Loucy (cell line): ENCODE measurements at regions not wholly inside any gene's neighbourhood (a gene's known extent, or its start where the extent isn't known, plus 50 kb on each side); places are given as distances from the start of the nearest gene placed in this dataset.

ENCODE experiments used
- H2AFZ ChIP-seq: fragments of 200-600 bp; sonication (generic); 2 replicates; pipeline ENCODE4 v1.6.0; 2016; ENCODE audit warnings: antibody characterized with exemption, mild to moderate bottlenecking, low read length, moderate library complexity
- H3F3A ChIP-seq: fragments of 200-600 bp; 2 replicates; pipeline ENCODE4 v1.6.0; 2016; ENCODE audit warnings: antibody characterized with exemption, low read depth, mild to moderate bottlenecking
- H3K27me3 ChIP-seq: fragments of 200-600 bp; sonication (generic); 2 replicates; pipeline ENCODE4 v1.6.1; 2014; ENCODE audit warnings: low read length, mild to moderate bottlenecking; ENCODE audit not compliant: insufficient read depth, poor library complexity, severe bottlenecking
- H3K36me3 ChIP-seq: fragments of 200-600 bp; sonication (generic); 2 replicates; pipeline ENCODE4 v1.6.1; 2016; ENCODE audit warnings: low read length; ENCODE audit not compliant: insufficient read depth
- H3K4me1 ChIP-seq: fragments of 200-600 bp; sonication (generic); 2 replicates; pipeline ENCODE4 v1.5.1; 2014; ENCODE audit warnings: low read length, mild to moderate bottlenecking; ENCODE audit not compliant: insufficient read depth, poor library complexity, severe bottlenecking
- H3K4me2 ChIP-seq: fragments of 200-600 bp; sonication (generic); 2 replicates; pipeline ENCODE4 v1.6.0; 2014; ENCODE audit warnings: antibody characterized with exemption, low read length, low read depth, mild to moderate bottlenecking; ENCODE audit not compliant: poor library complexity, severe bottlenecking
- H3K4me3 ChIP-seq: fragments of 200-600 bp; sonication (generic); 2 replicates; pipeline ENCODE4 v1.5.1; 2014; ENCODE audit warnings: low read length, mild to moderate bottlenecking, mixed read lengths; ENCODE audit not compliant: poor library complexity, severe bottlenecking
- H3K79me2 ChIP-seq: fragments of 200-600 bp; sonication (generic); 2 replicates; pipeline ENCODE4 v1.6.1; 2014; ENCODE audit warnings: low read length; ENCODE audit not compliant: insufficient read depth
- H3K9ac ChIP-seq: fragments of 200-600 bp; sonication (generic); 2 replicates; pipeline ENCODE4 v1.6.0; 2014; ENCODE audit warnings: mild to moderate bottlenecking, low read depth, low read length, moderate library complexity; ENCODE audit not compliant: poor library complexity, severe bottlenecking
- H3K9me2 ChIP-seq: fragments of 200-600 bp; sonication (generic); replicated peaks from 2 replicates; pipeline ENCODE4 v1.6.1; 2016; ENCODE audit warnings: low read depth, low read length, mixed read lengths
- H3K9me3 ChIP-seq: fragments of 200-600 bp; sonication (generic); 2 replicates; pipeline ENCODE4 v1.6.1; 2014; ENCODE audit warnings: mild to moderate bottlenecking, antibody characterized with exemption, low read length, low read depth; ENCODE audit not compliant: insufficient read depth
- H4K20me1 ChIP-seq: fragments of 200-600 bp; sonication (generic); 2 replicates; pipeline ENCODE4 v1.6.0; 2014; ENCODE audit warnings: antibody characterized with exemption, low read length, mild to moderate bottlenecking; ENCODE audit not compliant: insufficient read depth, poor library complexity, severe bottlenecking
- EZH2phosphoT487 ChIP-seq: fragments of 200-600 bp; IDR thresholded peaks from 2 replicates; pipeline ENCODE4 v1.6.1; 2018; ENCODE audit warnings: antibody characterized with exemption, mild to moderate bottlenecking, moderate library complexity, borderline replicate concordance
- TF ChIP-seq, protein P1 (sequence below): fragments of 200-600 bp; sonication (generic); conservative IDR thresholded peaks from 2 replicates; pipeline ENCODE4 v1.5.1; 2014; ENCODE audit warnings: mild to moderate bottlenecking, antibody characterized with exemption, low read length

DNA sequence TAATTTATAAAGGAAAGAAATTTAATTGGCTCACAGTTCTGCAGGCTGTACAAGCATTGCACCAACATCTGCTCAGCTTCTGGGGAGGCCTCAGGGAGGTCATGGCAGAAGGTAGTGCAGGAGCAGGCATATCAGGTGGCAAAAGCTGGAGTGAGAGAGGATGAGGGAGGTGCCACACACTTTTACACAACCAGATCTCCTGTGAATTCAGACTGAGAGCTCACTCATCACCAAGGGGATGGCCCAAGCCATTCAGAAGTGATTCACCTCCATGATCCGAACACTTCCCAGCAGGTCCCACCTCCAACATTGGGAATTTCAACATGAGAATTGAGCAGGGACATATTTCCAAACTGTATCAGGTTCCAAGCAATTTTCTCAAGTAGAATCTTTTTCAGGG lies 84.7 kb upstream of the BRINP1 start:
- Histone ChIP-seq H3K9me3 (no peaks in the 10 kb centered on the region; the same call in 1 of the 2 replicates), H3K79me2 (no peaks in the 10 kb centered on the region), H2AFZ (no peak overlapping the region), H3K4me2 (no peak overlapping the region), H3K9me2 (no peaks in the 10 kb centered on the region), H3K36me3 (no peaks in the 10 kb centered on the region), H4K20me1 (no peaks in the 10 kb centered on the region), H3K4me3 (no peak overlapping the region), H3K4me1 (no peaks in the 10 kb centered on the region), H3F3A (no peaks in the 10 kb centered on the region), H3K9ac (no peak overlapping the region), H3K27me3 (no peaks in the 10 kb centered on the region)
- TF ChIP-seq EZH2phosphoT487: no peak
- TF ChIP-seq, protein P1, sequence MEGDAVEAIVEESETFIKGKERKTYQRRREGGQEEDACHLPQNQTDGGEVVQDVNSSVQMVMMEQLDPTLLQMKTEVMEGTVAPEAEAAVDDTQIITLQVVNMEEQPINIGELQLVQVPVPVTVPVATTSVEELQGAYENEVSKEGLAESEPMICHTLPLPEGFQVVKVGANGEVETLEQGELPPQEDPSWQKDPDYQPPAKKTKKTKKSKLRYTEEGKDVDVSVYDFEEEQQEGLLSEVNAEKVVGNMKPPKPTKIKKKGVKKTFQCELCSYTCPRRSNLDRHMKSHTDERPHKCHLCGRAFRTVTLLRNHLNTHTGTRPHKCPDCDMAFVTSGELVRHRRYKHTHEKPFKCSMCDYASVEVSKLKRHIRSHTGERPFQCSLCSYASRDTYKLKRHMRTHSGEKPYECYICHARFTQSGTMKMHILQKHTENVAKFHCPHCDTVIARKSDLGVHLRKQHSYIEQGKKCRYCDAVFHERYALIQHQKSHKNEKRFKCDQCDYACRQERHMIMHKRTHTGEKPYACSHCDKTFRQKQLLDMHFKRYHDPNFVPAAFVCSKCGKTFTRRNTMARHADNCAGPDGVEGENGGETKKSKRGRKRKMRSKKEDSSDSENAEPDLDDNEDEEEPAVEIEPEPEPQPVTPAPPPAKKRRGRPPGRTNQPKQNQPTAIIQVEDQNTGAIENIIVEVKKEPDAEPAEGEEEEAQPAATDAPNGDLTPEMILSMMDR: no peak

DNA sequence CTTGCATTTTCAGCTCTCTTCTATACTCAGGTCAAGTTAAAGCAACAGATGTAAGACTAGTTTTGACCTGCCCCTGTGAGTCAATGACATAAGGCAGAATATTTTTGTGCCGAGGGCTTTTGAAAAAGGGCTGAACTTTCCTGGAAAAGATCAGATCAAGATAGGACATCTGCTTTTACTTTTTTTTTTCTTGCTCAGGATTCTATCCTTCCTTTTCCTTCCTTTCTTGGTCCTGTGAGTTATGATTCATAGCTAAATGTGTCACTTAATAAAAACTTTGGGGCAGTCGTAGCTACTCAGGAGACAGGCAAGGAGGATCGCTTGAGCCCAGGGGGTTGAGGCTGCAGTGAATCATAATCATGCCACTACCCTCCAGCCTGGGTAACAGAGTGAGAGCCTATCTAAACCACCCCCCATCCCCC lies 84.3 kb upstream of the BRINP1 start:
- no peak overlapping the region for H3K4me2 ChIP-seq
- H3K79me2 ChIP-seq: no peaks in the 10 kb centered on the region
- H3K4me3 ChIP-seq: no peak overlapping the region
- H3F3A ChIP-seq: no peaks in the 10 kb centered on the region
- no peak overlapping the region for H3K9ac ChIP-seq
- H3K36me3 ChIP-seq: no peaks in the 10 kb centered on the region
- no peaks in the 10 kb centered on the region for H3K27me3 ChIP-seq
- TF ChIP-seq, protein P1: no peak
- no peak for TF ChIP-seq EZH2phosphoT487
- no peaks in the 10 kb centered on the region for H3K9me2 ChIP-seq
- H3K9me3 ChIP-seq: no peaks in the 10 kb centered on the region; the same call in 1 of the 2 replicates
- H4K20me1 ChIP-seq: no peaks in the 10 kb centered on the region
- H2AFZ ChIP-seq: no peak overlapping the region
- H3K4me1 ChIP-seq: no peaks in the 10 kb centered on the region

DNA sequence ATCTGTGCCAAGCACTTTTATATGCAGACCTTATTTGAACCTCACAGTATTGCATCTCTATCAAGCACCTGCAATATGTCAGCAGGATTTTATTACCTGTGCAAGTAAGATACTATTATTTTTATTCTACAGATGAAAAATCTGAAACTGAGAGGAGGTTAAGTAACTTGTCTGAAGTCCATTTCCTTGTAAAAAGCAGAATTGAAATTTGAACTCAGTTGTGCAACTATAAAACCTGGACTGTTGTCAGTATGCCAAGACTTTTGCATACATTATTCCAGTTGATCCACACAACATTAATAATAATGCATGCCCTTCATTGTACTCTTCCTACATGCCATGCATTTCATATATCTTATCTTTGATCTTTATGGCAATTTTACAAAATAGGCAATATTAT lies 82.2 kb upstream of the BRINP1 start:
- no peak overlapping the region for H3K9ac ChIP-seq
- no peaks in the 10 kb centered on the region for H3K4me1 ChIP-seq
- H3K4me2 ChIP-seq: no peak overlapping the region
- no peaks in the 10 kb centered on the region; the same call in 1 of the 2 replicates for H3K9me3 ChIP-seq
- no peaks in the 10 kb centered on the region for H4K20me1 ChIP-seq
- H3F3A ChIP-seq: no peaks in the 10 kb centered on the region
- H3K36me3 ChIP-seq: no peaks in the 10 kb centered on the region
- H3K9me2 ChIP-seq: no peaks in the 10 kb centered on the region
- H3K79me2 ChIP-seq: no peaks in the 10 kb centered on the region
- TF ChIP-seq EZH2phosphoT487: no peak
- TF ChIP-seq, protein P1: no peak
- no peak overlapping the region for H3K4me3 ChIP-seq
- no peaks in the 10 kb centered on the region for H3K27me3 ChIP-seq
- no peak overlapping the region for H2AFZ ChIP-seq
